Mesothelial cell of epicardium (in vitro differentiated cells): ENCODE measurements at regions not wholly inside any gene's neighbourhood (a gene's known extent, or its start where the extent isn't known, plus 50 kb on each side); places are given as distances from the start of the nearest gene placed in this dataset.

Experiments
- DNase-seq, 2 experiments: peaks; one replicate each; pipeline ENCODE4 v3.0.0; 2021; ENCODE audit warnings: low spot score in 2 of 2; ENCODE audit not compliant: unreplicated experiment in 2 of 2
- H3K27ac Mint-ChIP-seq: 2 replicates; pipeline ENCODE4 v1.8.0; 2021; ENCODE audit warnings: mixed read lengths
- H3K27me3 Mint-ChIP-seq: 2 replicates; pipeline ENCODE4 v1.8.0; 2021; ENCODE audit warnings: low read depth, mixed read lengths
- H3K36me3 Mint-ChIP-seq: 2 replicates; pipeline ENCODE4 v1.8.0; 2021; ENCODE audit warnings: mixed read lengths
- H3K4me1 Mint-ChIP-seq: 2 replicates; pipeline ENCODE4 v1.8.0; 2021; ENCODE audit warnings: mixed read lengths
- H3K4me3 Mint-ChIP-seq: 2 replicates; pipeline ENCODE4 v1.8.0; 2021; ENCODE audit warnings: mild to moderate bottlenecking, moderate library complexity, mixed read lengths
- H3K9me3 Mint-ChIP-seq: 2 replicates; pipeline ENCODE4 v1.8.0; 2021; ENCODE audit warnings: mixed read lengths
- TF ChIP-seq, protein P1 (sequence below): fragments of 200-600 bp; sonication (generic); IDR thresholded peaks from one replicate; pipeline ENCODE4 v1.5.0; 2021; ENCODE audit warnings: antibody characterized with exemption; ENCODE audit not compliant: unreplicated experiment

DNA sequence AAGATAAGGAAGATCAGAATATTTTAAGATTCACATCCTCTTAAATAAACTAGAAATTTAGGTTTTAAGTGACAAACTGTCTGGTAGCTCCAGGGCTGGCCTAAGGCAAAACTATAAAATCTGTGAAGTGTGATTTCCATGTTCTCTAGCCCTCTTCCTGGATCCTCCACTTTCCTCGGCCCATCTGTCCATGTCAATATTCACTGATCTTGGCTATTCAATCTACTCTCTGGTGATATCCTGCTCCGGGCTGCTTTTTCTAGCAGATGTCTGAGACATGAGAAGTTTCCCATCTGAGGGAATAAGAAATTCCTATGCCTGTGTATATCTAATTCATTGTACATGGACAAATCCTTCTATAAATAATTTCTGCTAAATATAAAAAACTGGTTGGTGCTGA lies 500.4 kb downstream of the GALC start:
- H3K27ac Mint-ChIP-seq, result no peak overlapping the region
- no peaks in the 10 kb centered on the region for H3K27me3 Mint-ChIP-seq
- H3K4me1 Mint-ChIP-seq, result no peaks in the 10 kb centered on the region
- TF ChIP-seq, protein P1, sequence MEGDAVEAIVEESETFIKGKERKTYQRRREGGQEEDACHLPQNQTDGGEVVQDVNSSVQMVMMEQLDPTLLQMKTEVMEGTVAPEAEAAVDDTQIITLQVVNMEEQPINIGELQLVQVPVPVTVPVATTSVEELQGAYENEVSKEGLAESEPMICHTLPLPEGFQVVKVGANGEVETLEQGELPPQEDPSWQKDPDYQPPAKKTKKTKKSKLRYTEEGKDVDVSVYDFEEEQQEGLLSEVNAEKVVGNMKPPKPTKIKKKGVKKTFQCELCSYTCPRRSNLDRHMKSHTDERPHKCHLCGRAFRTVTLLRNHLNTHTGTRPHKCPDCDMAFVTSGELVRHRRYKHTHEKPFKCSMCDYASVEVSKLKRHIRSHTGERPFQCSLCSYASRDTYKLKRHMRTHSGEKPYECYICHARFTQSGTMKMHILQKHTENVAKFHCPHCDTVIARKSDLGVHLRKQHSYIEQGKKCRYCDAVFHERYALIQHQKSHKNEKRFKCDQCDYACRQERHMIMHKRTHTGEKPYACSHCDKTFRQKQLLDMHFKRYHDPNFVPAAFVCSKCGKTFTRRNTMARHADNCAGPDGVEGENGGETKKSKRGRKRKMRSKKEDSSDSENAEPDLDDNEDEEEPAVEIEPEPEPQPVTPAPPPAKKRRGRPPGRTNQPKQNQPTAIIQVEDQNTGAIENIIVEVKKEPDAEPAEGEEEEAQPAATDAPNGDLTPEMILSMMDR, result no peak
- peaks cover 17% of the 10 kb centered on the region for H3K9me3 Mint-ChIP-seq
- DNase-seq, result no peak
- H3K36me3 Mint-ChIP-seq, result no peaks in the 10 kb centered on the region
- no peak overlapping the region for H3K4me3 Mint-ChIP-seq

DNA sequence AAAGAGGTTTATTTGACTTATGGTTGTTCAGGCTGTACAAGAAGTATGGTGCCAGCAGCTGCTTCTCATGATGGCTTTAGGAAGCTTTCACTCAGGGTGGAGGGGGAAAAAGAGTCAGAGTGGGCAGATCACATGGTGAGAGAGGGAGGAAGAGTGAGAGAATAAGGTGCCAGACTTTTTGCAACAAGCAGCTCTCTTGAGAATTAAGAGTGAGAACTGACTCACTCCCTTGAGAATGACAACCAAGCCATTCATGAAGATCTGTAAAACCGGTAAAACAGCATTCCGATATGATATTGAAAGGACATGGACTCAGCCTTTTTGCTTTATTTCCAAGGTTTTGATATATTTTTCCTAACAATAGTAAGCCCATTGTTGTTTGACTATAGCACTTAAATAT lies 501.2 kb downstream of the GALC start:
- Mint-ChIP-seq H3K4me3 (no peak overlapping the region), H3K36me3 (no peaks in the 10 kb centered on the region), H3K27ac (no peak overlapping the region), H3K4me1 (no peaks in the 10 kb centered on the region), H3K27me3 (no peaks in the 10 kb centered on the region), H3K9me3 (peaks cover 17% of the 10 kb centered on the region)
- DNase-seq, result no peak
- TF ChIP-seq, protein P1, result no peak

DNA sequence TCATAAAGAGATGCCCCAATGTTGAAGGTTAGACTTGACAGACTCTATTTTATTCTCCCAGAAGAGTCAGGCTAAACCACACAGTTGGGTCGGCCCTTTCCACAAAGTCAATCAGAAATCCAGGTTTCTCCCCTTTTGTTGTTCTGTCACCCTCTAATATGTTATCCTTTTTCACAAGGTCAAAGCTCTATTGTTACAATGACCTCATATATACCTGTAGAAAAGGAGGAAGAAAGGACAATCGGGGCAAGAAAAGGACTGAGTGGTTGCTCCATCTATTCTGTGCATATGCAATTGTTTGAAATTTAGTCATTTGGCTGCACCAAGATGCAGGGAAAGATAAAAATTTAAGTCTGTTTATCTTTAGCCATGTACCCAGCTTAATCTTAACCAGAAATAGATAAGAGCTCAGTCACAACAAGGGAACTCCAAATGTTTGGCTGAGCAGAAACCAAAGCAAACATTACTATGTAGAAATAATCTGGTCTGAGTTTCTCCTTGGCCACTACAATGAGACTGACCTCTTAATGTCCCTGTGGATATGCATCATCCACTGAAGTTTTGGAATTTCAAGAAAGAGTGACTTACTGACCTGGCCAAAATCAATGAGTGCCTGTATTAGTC lies 503.7 kb downstream of the GALC start:
- peaks cover 17% of the 10 kb centered on the region for H3K9me3 Mint-ChIP-seq
- TF ChIP-seq, protein P1, result no peak
- no peak overlapping the region for H3K27ac Mint-ChIP-seq
- no peaks in the 10 kb centered on the region for H3K4me1 Mint-ChIP-seq
- no peak for DNase-seq
- H3K4me3 Mint-ChIP-seq, result no peak overlapping the region
- no peaks in the 10 kb centered on the region for H3K36me3 Mint-ChIP-seq
- no peaks in the 10 kb centered on the region for H3K27me3 Mint-ChIP-seq

DNA sequence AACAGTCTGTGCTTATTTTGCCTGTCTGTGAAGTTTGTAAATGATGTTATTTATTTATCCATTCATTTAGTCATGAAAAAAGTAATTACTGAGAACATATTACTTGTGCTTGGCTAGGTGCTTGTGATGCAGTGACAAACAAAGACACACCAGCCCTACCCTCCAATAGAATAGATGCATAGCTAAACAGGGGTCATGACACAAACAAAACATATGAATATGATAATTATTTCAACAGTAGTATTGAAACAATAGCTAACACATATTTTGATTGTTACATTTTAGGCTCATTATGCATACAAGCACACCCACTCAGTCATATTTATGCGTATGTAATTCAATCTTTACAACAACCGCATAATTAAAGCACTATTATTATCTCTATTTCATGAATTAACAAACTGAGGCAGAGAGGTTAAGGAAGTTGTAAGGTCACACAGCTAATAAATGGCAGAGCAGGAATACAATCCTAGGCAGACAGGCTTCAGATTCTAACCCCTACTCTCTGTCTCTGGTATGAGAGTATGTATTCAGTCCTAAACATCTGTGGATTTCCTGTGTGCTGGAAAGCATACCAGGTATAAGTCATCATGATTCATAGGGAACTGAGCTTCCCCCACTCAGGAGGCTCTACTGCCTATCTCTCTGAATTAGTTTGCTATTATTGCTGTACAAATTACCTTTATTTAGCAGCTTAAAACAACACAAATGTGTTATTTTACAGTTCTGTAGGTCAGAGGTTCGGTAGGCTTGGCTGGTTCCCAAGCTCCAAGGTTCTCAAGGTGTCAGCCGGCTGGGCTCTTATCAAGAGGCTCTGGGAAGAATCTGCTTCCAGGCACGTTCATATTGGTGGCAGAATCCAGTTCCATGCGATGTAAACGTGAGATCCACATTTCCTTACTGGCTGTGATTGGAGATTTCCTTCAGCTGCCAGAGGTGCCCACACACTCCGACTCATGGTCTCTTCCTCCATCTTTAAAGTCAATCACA lies 509.4 kb downstream of the GALC start:
- Mint-ChIP-seq H3K27me3 (no peaks in the 10 kb centered on the region), H3K36me3 (no peaks in the 10 kb centered on the region), H3K4me3 (no peak overlapping the region), H3K27ac (no peak overlapping the region), H3K9me3 (peaks cover 13% of the 10 kb centered on the region), H3K4me1 (no peaks in the 10 kb centered on the region)
- DNase-seq, result no peak
- TF ChIP-seq, protein P1, result no peak

DNA sequence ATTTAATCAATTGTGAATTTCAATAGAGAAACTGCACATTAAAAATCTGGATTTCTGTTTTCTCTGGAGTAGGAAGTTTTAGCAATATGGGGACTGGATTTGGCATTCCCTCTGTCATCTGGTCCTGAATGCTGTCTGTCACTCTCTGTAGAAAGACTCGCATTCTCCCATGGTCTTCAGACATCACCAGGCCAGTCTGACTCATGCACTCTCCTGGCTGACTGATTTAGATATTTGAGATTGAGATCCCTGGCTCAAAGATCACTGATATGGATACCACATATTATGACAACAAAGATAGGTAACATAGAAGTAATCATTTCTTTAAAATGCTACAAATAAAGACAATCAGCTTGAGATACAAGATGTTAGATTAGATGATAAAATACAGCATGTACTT lies 524.5 kb downstream of the GALC start:
- no peak for DNase-seq
- Mint-ChIP-seq H3K27ac (no peak overlapping the region), H3K4me3 (no peak overlapping the region), H3K9me3 (no peaks in the 10 kb centered on the region), H3K36me3 (no peaks in the 10 kb centered on the region), H3K4me1 (no peaks in the 10 kb centered on the region), H3K27me3 (no peaks in the 10 kb centered on the region)
- TF ChIP-seq, protein P1, result no peak
